GM21390 (cell line): ENCODE measurements at regions not wholly inside any gene's neighbourhood (a gene's known extent, or its start where the extent isn't known, plus 50 kb on each side); places are given as distances from the start of the nearest gene placed in this dataset.
"Not testable (repeated sequence)": the region's sequence is repeated elsewhere in the genome, so short reads cannot be mapped to it uniquely, and the experiment has no call there.

Experiments
- ATAC-seq: cut with Tn5 transposase; IDR thresholded peaks from one replicate; pipeline ENCODE4 v1.9.1; 2021; ENCODE audit not compliant: unreplicated experiment

DNA sequence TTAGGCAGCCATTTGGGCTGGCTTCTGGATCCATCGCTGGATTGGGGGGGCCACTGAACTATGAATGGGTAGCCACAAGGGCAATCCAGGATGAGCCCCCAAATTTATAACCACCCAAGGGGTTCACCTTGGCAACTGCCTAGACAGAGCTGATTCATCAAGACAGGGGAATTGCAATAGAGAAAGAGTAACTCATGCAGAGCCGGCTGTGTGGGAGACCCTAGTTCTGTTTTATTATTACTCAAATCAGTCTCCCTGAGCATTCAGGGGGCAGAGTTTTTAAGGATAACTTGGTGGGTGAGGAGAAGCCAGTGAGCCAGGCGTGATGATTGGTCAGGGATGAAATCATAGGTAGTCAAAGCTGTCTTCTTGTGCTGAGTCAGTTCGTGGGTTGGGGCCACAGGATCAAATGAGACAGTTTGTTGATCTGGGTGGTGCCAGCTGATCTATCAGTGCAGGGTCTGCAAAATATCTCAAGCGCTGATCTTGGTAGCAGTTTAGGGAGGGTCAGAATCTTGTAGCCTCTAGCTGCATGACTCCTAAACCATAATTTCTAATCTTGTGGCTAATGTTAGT, 57.9 kb downstream of the DNAJB9 start:
- ATAC-seq, result no peak

DNA sequence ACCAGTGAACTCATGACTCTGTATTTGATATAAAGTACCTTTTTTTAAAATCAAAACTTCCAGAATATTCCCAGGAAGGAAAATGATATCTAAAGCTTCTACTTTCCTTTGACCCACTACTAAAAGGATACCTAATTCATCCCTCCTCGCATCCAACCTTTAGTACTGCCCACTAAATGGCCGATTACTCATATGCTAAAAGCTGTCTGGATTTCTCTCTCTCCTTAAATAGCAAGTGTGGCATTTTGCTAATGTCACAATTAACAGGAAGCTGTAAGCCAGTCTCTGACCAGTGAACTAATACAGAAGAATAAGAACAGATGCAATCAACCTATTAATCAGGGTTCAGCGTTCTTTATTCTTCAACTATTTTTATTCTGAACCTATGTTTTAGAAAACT, 59.0 kb downstream of the DNAJB9 start:
- no peak for ATAC-seq

DNA sequence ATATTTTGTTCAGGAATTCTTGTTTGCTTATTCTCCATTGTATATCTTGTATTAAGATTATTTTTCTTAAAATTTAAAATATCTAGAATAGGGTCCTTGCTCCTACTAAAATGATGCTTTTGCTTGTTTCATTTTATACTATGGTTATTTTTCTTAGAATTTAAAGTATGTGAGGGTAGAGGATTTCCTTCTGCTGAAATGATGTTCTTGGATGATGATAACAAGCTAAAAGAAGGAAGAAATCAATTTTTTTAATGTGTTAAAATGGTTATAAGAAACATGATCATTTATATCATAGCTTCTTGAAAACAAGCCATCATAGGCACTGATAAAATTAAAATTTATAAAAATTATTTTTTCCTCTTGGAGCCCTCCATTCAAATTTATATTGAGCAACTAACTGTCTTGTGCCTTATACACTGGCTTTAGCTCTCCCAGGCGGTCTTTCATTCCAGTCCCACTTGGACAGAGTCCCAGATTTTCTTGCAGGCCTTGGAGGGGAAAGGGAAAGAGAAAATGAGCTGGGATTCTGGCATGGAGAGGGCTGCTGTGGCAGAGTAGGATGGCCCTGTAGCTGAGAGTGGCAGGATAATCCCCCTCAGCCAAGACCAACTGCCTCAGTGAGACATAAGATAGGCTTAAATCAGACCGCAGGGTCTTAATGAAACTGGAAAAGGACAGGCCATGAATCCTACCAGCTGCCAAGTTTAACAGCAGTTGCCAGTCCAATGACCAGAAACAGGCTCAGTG, 60.2 kb downstream of the DNAJB9 start:
- no peak for ATAC-seq

DNA sequence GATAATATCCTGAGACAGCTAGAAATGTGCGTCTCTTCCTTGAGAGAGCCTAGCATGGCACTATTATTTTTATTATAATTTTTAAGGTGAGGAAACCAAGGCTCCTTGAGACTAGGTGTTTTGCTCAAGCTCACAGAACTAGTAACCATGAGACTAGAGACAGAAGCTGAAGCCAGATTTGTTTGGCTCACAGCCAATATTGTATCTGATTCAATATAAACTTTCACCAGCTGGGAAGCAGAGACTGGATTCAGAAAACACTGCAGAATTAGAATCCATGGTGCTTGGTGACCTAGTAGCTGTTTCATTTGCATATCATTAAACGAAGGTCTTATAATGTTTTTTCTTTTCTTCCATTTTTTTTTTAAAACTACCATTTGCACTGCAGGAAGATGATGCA, 64.4 kb downstream of the DNAJB9 start:
- ATAC-seq, result no peak

DNA sequence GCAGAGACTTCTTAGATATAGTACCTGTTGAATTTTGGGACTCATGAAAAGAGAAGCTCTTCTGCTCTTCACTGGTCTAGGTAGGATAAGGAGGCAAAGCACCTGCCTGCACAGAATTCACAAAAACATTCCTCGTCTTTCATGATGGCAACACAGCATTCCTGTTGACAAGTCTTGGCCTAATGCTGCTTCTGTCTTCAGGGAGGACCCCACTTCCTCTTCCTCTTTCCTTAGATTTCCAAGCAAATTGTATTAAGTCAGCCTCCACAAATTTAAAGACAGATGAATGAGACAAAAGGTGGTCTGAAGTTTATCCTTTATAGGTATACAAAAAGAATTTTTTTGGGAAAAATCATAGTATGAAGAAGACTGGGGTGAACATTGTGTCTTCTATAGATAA, 64.9 kb downstream of the DNAJB9 start:
- ATAC-seq, result no peak

DNA sequence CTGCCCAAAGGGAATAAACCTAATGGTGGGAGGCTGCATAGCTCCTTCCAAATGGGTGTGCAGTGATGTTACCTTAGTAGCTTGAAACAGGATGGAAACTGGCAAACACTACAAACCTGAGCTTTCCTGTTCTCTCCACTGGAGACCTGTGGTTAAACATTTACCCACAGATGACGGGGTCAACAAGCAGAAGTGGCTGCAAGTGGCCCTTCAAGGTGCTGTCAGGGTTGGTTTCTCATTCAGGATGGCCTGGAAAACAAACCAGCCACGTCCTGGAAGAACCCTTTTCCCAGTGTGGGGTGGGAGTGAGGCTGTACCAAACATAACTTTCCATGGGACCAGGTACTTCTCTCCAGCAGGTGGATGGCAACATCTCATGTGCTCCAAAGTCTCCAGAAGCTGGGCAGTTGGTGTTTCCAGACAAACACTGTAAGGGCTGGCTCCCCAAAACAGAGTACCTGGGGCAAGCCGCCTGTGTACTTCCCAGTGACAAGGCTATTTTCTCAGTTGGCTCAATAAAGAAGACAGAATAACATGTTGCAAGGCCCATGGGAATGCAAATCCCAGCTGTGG, 67.5 kb downstream of the DNAJB9 start:
- no peak for ATAC-seq

DNA sequence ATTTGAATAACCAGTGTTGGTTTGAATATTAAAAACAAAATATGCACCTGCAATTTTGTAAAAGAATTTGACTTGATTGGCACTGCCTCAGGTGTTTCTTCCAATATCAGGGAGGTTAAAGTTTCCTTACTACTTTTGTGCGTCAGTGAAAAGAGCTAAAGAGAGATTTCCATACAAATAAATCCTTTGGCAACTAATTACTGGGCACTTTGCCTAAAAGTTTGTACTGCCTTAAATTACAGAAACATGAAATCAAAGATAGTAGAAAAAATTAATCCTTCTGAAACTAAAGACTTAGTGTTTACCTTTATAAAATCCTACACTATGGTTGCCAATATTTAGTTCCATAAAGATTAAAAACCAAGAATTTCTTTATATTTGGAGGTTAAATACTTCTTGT, 72.5 kb downstream of the DNAJB9 start:
- ATAC-seq, result no peak

DNA sequence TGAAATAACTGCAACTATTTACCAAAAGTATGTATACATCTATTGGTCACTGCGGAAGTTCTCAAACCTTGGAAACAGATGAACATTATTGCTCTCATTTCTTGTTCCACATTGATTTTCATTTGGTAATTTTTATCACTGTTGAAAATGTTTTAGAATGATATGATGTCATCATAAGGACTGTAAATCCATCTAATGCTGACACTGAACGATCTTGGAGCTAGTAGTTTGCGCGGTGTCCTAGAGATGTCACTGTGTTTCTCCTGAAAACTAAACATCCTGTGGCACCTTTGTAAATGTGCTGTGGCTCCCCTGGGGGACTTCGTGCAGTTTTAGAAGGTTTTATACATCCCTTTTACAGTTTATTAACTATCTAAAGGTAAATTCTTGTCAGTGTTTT, 73.5 kb downstream of the DNAJB9 start:
- no peak for ATAC-seq

DNA sequence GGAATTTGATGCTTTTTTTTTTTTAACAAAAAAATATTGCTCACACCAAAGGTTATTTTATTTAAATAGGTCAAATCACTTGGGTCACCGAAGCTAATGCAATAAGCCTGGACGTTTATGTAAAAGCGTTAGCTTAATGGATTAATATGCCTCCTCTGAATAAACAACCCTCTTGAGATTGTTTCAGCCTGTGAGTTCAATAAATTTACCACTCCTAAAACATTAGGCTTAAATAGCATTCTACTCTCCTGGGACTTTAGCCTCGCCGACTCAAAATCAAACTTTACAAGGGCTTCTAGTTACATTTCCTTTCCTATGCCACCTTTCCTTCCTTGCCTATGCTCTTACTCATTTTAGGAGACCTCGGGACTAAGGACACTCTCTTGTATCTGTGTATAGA, 79.3 kb downstream of the DNAJB9 start:
- ATAC-seq, result no peak

DNA sequence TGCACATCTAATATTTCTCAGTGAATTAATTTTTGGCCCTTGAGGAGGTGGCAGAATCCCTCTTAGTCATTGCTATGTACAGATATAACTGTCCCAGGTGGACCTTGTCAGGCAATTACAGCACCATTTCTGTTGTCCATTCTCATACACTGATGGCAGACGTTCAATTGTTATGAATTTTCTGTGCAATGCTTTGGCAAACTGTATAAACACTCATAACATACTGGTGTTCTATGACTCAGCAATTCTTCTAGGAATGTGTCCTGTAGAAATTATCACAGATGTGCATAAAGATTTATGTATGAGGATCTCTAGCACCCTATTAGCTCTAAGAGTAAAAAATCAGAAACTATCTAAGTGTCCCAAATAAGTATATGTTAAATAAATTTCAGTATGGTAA, 80.8 kb downstream of the DNAJB9 start:
- no peak for ATAC-seq

DNA sequence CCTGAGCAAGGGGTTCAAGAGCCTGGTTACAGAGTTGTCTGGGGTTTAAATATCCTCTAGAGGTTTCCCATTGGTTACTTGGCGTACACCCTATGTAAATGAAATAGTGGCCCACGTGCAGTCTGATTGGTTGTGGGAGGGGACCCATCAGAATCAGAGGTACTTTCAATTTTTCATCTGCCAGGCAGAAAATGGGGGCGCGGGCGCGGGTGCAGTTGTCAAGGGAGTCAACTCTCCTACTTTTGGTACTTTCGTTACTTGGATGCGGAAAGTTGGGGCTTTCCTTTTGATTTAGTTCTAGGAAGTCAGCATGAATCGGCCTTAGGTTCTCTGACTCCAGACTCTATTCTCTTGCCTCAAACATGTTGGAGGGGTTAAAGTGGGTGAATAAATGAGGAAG, 83.2 kb downstream of the DNAJB9 start:
- no peak for ATAC-seq

DNA sequence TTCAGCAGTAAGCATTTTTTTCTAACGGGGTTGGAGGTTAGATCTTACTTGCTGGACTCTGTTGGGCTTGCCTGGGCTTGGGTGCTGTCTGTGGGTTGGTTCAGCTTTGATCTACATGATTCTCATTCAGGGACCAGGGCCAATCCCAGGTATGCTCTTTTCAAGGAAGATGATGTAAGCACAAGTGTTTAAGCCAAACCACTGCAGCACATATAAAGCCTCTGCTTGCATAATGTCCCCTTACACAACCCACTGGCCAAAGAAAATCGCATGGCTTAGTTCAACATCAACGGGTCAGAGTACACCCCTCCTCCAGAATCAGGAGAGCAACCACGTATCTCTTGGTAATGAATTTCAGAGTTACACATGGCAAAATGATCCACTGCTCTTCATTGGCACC, 83.9 kb downstream of the DNAJB9 start:
- ATAC-seq, result no peak

DNA sequence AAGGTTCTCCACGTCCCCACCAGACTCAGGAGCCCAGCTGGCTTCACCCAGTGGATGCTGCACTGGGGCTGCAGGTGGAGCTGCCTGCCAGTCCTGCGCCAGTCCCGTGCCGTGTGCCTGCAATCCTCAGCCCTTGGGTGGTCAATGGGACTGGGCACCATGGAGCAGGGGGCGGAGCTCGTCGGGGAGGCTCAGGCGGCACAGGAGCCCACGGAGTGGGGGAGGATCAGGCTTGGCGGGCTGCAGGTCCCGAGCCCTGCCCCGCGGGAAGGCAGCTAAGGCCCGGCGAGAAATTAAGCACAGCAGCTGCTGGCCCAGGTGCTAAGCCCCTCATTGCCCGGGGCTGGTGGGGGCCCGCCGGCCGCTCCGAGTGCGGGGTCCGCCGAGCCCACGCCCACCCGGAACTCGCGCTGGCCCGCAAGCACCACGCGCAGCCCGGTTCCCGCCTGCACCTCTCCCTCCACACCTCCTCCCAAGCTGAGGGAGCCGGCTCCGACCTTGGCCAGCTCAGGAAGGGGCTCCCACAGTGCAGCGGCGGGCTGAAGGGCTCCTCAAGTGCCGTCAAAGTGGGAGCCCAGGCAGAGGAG, 87.6 kb downstream of the DNAJB9 start:
- ATAC-seq, result not testable (repeated sequence)

DNA sequence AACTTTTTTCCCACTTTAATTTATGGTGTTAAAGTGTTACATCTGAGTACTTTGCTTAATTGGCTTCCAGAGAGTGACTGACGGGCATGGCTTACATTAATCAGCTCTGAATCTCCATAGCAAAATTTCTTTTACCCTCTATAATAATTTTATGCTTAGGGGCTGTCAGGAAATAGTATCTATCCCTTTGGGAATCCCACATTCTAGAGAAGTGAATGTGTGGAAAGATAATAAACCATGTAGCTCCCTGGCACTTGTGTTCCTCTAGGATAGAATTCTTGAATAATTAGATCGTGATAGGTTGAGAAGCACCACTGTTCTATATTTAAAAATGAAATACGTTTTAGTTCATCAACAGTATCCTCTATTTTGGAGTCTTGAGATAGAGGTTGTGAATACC, 89.6 kb downstream of the DNAJB9 start:
- no peak for ATAC-seq

DNA sequence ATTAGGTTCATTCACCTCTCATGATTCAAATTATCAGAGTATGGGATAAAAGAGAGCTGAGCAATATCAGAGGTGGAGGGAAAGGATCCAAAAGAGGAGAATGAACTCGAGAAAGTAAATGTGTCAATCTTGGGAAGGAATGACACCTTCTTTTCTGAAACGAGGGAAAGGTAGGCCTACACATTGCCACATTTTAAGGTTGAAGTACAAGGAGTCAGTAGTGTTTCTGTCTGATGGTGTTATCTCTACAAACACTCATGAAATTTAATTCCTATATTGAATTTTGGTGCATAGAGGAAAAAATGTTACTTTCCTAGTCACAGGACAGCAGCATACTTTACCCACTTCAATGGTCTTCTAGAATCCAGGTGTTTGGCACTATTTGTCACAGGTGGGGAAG, 90.2 kb downstream of the DNAJB9 start:
- ATAC-seq, result no peak

DNA sequence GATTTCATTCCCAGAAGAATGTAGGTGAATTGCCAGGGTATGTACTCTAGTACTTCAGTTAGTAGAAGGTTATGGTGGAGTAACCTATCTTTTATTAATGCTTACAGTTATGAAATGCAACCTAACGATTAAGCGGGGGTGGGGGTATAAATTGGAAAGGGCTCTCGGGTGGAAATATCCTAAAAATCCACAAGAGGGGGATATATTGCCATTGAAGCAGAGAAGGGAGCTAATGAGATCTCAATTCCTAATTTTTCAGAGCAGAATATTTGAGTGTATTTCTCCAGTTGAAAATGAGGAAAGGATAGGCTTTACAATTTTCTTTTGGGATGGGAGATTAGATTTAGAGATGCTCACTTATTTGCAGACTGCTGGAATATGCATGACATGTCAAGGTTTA, 90.8 kb downstream of the DNAJB9 start:
- no peak for ATAC-seq

DNA sequence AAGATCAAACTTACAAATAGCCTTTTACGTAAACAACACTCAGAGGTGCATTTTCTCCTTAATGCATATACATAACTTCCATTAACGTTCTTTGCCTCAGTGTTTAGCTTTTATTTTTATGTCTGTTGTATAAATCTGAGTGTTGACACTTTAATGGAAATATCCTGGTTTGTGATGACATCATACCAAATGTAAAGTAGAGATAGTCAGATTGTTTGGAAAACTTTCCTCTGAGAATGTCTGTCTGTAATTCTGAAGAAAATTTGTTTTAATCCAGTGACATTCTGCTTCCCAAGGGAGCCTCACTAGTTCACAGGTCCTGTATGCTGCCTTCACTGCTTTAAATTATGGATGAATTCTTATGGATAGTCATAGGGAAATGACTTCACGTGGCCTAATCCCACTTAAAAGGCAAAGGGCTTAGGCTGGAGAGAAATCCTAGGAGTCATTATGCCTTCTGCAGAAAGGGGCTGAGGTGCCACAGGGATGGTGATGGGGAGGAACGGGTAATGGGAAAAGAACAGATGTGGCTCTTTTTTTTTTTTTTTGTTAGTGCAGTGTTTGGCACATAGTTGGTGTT, 93.2 kb downstream of the DNAJB9 start:
- ATAC-seq, result no peak

DNA sequence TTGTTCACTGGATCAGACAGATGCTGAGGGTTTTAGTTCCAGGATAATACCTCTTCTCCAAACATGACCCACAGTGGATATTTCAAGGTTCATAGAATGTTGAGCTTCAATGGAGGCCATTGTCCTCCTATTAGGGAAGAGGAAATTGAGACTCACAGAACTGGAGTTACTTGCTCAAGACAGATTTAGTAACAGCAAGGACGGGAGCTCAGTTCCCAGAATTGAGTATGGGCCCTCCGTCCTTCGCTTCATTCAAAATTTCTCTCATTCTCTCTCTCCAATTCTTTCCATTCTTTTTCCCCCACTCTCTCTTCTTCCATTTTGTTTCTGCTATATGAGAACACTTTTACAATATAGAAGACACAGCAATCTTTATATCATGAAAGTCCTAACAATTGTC, 94.0 kb downstream of the DNAJB9 start:
- ATAC-seq, result no peak

DNA sequence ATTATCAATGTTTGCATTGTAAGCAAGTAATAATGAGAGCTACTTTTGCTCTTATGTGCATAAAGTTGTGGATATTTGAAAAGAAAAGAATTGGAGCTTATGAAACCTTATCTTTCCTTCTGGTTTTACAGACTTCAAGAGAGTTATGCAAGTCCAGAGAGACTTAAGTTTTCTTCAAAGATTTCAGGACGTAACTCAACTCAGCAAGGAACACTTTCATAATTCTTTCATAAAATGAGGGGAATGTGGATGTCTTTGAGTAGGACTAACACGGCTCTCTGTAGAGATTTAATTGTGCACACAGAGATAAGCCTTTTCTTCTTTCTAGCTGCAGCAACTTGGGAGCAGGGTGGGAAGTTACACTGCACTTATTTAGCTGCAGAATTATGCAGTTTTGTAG, 97.5 kb downstream of the DNAJB9 start:
- ATAC-seq, result no peak

DNA sequence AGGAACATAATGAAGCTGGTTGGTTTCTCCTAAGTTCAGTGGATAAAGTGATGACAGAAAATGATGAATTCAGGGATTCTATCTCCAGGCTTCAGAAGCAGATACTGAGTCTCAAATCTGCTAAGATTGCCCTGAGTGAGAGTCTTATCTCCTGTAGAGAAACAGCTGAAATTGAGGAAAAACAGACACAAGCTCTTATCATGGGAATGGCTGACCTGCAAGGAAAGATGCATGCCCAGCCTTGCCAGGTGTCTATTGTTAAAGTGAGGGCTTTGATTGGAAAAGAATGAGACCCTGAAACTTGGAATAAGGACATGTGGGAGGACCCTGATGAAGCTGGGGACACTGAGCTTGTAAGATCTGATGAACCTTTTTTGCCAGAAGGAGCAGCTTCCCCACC, 100.3 kb downstream of the DNAJB9 start:
- ATAC-seq, result no peak

DNA sequence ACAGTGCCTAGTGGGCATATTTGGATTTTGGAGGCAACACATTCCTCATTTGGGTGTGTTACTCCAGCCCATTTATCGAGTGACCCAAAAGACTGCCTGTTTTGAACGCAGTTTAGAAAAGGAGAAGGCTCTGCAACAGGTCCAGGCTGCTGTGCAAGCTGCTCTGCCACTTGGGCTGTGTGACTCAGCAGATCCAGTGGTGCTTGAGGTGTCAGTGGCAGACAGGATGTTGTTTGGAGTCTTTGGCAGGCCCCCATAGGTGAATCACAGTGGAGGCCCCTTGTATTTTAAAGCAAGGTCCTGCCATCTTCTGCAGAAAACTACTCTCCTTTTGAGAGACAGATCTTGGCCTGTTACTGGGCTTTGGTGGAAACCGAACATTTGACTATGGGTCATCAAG, 104.0 kb downstream of the DNAJB9 start:
- not testable (repeated sequence) for ATAC-seq

DNA sequence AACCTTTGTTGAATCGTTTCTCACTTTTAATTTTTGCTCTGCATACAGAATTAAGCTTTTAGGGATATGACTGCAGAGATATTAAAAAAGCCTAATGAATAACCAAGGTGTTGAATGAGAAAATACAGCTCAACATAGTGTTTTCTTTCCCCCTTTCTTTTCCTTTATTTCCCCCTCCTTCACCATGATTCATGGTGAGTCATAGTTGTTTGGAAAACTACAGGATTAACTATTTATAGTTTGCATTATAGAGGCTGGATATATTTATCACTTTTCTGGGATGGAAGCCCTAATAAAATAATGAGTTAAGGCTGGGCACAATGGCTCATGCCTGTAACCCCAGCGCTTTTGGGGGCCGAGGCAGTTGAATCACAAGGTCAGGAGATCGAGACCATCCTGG, 115.0 kb downstream of the DNAJB9 start:
- no peak for ATAC-seq
